ENCODE measurements at regions not wholly inside any gene's neighbourhood (a gene's known extent, or its start where the extent isn't known, plus 50 kb on each side); places are given as distances from the start of the nearest gene placed in this dataset.

GRCh38 chr6:128803911-128804310, 79.0 kb upstream of the LAMA2 start:
- no peaks in the 10 kb centered on the region for H3K27me3 ChIP-seq (ENCODE audit: insufficient read depth, low read length, poor library complexity)
- no peak overlapping the region for H3K27ac ChIP-seq (ENCODE audit: low read length)
- no peak for DNase-seq
- H3K36me3 ChIP-seq (ENCODE audit: insufficient read depth, low read length): no peaks in the 10 kb centered on the region
- no peak for TF ChIP-seq CTCF (IDR thresholded peaks at IDR 0.05; ENCODE audit: borderline replicate concordance, extremely low read depth, low read length, poor library complexity, severe bottlenecking)
- TF ChIP-seq EZH2 (IDR thresholded peaks at IDR 0.05; ENCODE audit: borderline replicate concordance, low read depth, low read length, severe bottlenecking): no peak
- H3K9me3 ChIP-seq (ENCODE audit: insufficient read depth, low read length, severe bottlenecking): no peaks in the 10 kb centered on the region
- no peak for ATAC-seq (ENCODE audit: insufficient read depth, low read depth)
- no peaks in the 10 kb centered on the region for H3K4me1 ChIP-seq (ENCODE audit: insufficient read depth, low read length)
- H4K20me1 ChIP-seq (ENCODE audit: insufficient read depth, low read length): no peaks in the 10 kb centered on the region
- H3K4me3 ChIP-seq (ENCODE audit: low read depth in 1 of 2, low read length in 2 of 2): no peak overlapping the region
- no peak overlapping the region for H3K4me2 ChIP-seq (ENCODE audit: insufficient read depth, low read length)
- no peaks in the 10 kb centered on the region for H3K79me2 ChIP-seq (ENCODE audit: insufficient read depth, low read length)
- no peak overlapping the region for H2AFZ ChIP-seq (ENCODE audit: low read depth, low read length)
- H3K9ac ChIP-seq (ENCODE audit: low read depth, low read length): no peak overlapping the region

- no peak for ATAC-seq (ENCODE audit: insufficient read depth, low read depth)
- Histone ChIP-seq H3K27ac (ENCODE audit: low read length) (no peak overlapping the region), H3K36me3 (ENCODE audit: insufficient read depth, low read length) (no peaks in the 10 kb centered on the region), H3K9ac (ENCODE audit: low read depth, low read length) (no peak overlapping the region), H3K79me2 (ENCODE audit: insufficient read depth, low read length) (no peaks in the 10 kb centered on the region), H3K4me1 (ENCODE audit: insufficient read depth, low read length) (no peaks in the 10 kb centered on the region), H3K4me2 (ENCODE audit: insufficient read depth, low read length) (no peak overlapping the region), H3K27me3 (ENCODE audit: insufficient read depth, low read length, poor library complexity) (no peaks in the 10 kb centered on the region), H2AFZ (ENCODE audit: low read depth, low read length) (no peak overlapping the region), H3K9me3 (ENCODE audit: insufficient read depth, low read length, severe bottlenecking) (no peaks in the 10 kb centered on the region), H4K20me1 (ENCODE audit: insufficient read depth, low read length) (no peaks in the 10 kb centered on the region), H3K4me3 (ENCODE audit: low read depth in 1 of 2, low read length in 2 of 2) (no peak overlapping the region)
- TF ChIP-seq EZH2 (IDR thresholded peaks at IDR 0.05; ENCODE audit: borderline replicate concordance, low read depth, low read length, severe bottlenecking): no peak
- TF ChIP-seq CTCF (IDR thresholded peaks at IDR 0.05; ENCODE audit: borderline replicate concordance, extremely low read depth, low read length, poor library complexity, severe bottlenecking): no peak
- no peak for DNase-seq
These were observed 81.3 kb upstream of the LAMA2 start for GRCh38 chr6:128801621-128802020.

GRCh38 chr6:128784266-128784665, 98.7 kb upstream of the LAMA2 start:
- Histone ChIP-seq H3K9ac (ENCODE audit: low read depth, low read length) (no peak overlapping the region), H2AFZ (ENCODE audit: low read depth, low read length) (no peak overlapping the region), H3K36me3 (ENCODE audit: insufficient read depth, low read length) (no peaks in the 10 kb centered on the region), H3K4me3 (ENCODE audit: low read depth in 1 of 2, low read length in 2 of 2) (no peak overlapping the region), H3K4me1 (ENCODE audit: insufficient read depth, low read length) (no peaks in the 10 kb centered on the region), H3K9me3 (ENCODE audit: insufficient read depth, low read length, severe bottlenecking) (no peaks in the 10 kb centered on the region), H4K20me1 (ENCODE audit: insufficient read depth, low read length) (no peaks in the 10 kb centered on the region), H3K79me2 (ENCODE audit: insufficient read depth, low read length) (no peaks in the 10 kb centered on the region), H3K4me2 (ENCODE audit: insufficient read depth, low read length) (no peak overlapping the region), H3K27ac (ENCODE audit: low read length) (no peak overlapping the region), H3K27me3 (ENCODE audit: insufficient read depth, low read length, poor library complexity) (no peaks in the 10 kb centered on the region)
- ATAC-seq (ENCODE audit: insufficient read depth, low read depth) (no peak), DNase-seq (no peak)
- no peak for TF ChIP-seq EZH2 (IDR thresholded peaks at IDR 0.05; ENCODE audit: borderline replicate concordance, low read depth, low read length, severe bottlenecking)

GRCh38 chr6:128768187-128768586, 114.8 kb upstream of the LAMA2 start:
- no peaks in the 10 kb centered on the region for H4K20me1 ChIP-seq (ENCODE audit: insufficient read depth, low read length)
- H2AFZ ChIP-seq (ENCODE audit: low read depth, low read length): no peak overlapping the region
- H3K4me2 ChIP-seq (ENCODE audit: insufficient read depth, low read length): no peak overlapping the region
- H3K4me3 ChIP-seq (ENCODE audit: low read depth in 1 of 2, low read length in 2 of 2): no peak overlapping the region
- H3K27ac ChIP-seq (ENCODE audit: low read length): no peak overlapping the region
- DNase-seq (no peak), ATAC-seq (ENCODE audit: insufficient read depth, low read depth) (no peak)
- H3K9me3 ChIP-seq (ENCODE audit: insufficient read depth, low read length, severe bottlenecking): peaks cover 5% of the 10 kb centered on the region
- no peaks in the 10 kb centered on the region for H3K36me3 ChIP-seq (ENCODE audit: insufficient read depth, low read length)
- H3K9ac ChIP-seq (ENCODE audit: low read depth, low read length): no peak overlapping the region
- no peaks in the 10 kb centered on the region for H3K27me3 ChIP-seq (ENCODE audit: insufficient read depth, low read length, poor library complexity)
- no peaks in the 10 kb centered on the region for H3K79me2 ChIP-seq (ENCODE audit: insufficient read depth, low read length)
- no peaks in the 10 kb centered on the region for H3K4me1 ChIP-seq (ENCODE audit: insufficient read depth, low read length)
- TF ChIP-seq CTCF (IDR thresholded peaks at IDR 0.05; ENCODE audit: borderline replicate concordance, extremely low read depth, low read length, poor library complexity, severe bottlenecking) (no peak), EZH2 (IDR thresholded peaks at IDR 0.05; ENCODE audit: borderline replicate concordance, low read depth, low read length, severe bottlenecking) (no peak)
